OCI-LY7 (cell line): ENCODE measurements at regions not wholly inside any gene's neighbourhood (a gene's known extent, or its start where the extent isn't known, plus 50 kb on each side); places are given as distances from the start of the nearest gene placed in this dataset.

ENCODE experiments used
- BruUV-seq: library from RNA; stranded (reverse); fragments of 400-500 nt; replicated peaks from 2 replicates; lab custom pipeline; 2021; lab: Mats Ljungman, UMichigan
- CTCF ChIA-PET: fragments of 300-600 bp; sonication (Branson Sonifier 250); formaldehyde crosslinking; loops from one replicate; lab custom pipeline; 2022; ENCODE audit warnings: antibody characterized with exemption; ENCODE audit not compliant: unreplicated experiment; lab: Charles Lee
- POLR2A ChIA-PET: fragments of 300-600 bp; sonication (Branson Sonifier 250); formaldehyde crosslinking; loops from one replicate; lab custom pipeline; 2022; ENCODE audit warnings: antibody characterized with exemption; lab: Charles Lee
- DNase-seq: peaks from one replicate; pipeline ENCODE4 v3.0.0-alpha.2; 2015; ENCODE audit warnings: low spot score
- H2AFZ ChIP-seq: fragments of 200-600 bp; sonication (generic), shearing (Covaris generic); 2 replicates; pipeline ENCODE4 v1.6.1; 2014; ENCODE audit warnings: mild to moderate bottlenecking, antibody characterized with exemption, low read length, moderate library complexity
- H3K27ac ChIP-seq: fragments of 200-600 bp; sonication (generic); 2 replicates; pipeline ENCODE4 v1.5.1; 2014; ENCODE audit warnings: mixed run types, low read depth, mild to moderate bottlenecking, moderate library complexity, low read length, inconsistent platforms; ENCODE audit not compliant: poor library complexity, severe bottlenecking
- H3K36me3 ChIP-seq: fragments of 200-600 bp; sonication (generic); 2 replicates; pipeline ENCODE4 v1.6.1; 2014; ENCODE audit warnings: mild to moderate bottlenecking, antibody characterized with exemption, low read length, moderate library complexity, mixed read lengths; ENCODE audit not compliant: insufficient read depth
- H3K4me1 ChIP-seq: fragments of 200-600 bp; sonication (generic); 2 replicates; pipeline ENCODE4 v1.5.1; 2014; ENCODE audit warnings: mild to moderate bottlenecking, low read length; ENCODE audit not compliant: insufficient read depth, poor library complexity, severe bottlenecking
- H3K4me2 ChIP-seq: fragments of 200-600 bp; sonication (generic); 2 replicates; pipeline ENCODE4 v1.6.1; 2014; ENCODE audit warnings: mild to moderate bottlenecking, low read length
- H3K4me3 ChIP-seq: fragments of 200-600 bp; sonication (generic); 2 replicates; pipeline ENCODE4 v1.5.1; 2014; ENCODE audit warnings: mild to moderate bottlenecking, low read depth, low read length; ENCODE audit not compliant: poor library complexity, severe bottlenecking
- H3K79me2 ChIP-seq: fragments of 200-600 bp; sonication (generic); 2 replicates; pipeline ENCODE4 v1.6.1; 2016; ENCODE audit warnings: low read depth, mild to moderate bottlenecking, low read length, moderate library complexity, mixed read lengths; ENCODE audit not compliant: insufficient read depth
- H3K9me2 ChIP-seq: fragments of 200-600 bp; sonication (generic); 2 replicates; pipeline ENCODE4 v1.6.1; 2016; ENCODE audit warnings: mild to moderate bottlenecking, low read length, mixed read lengths; ENCODE audit not compliant: insufficient read depth
- H3K9me3 ChIP-seq: fragments of 200-600 bp; sonication (generic); 2 replicates; pipeline ENCODE4 v1.6.1; 2014; ENCODE audit warnings: mild to moderate bottlenecking, mixed run types, low read length, mixed read lengths
- H4K20me1 ChIP-seq: fragments of 200-600 bp; sonication (generic); 2 replicates; pipeline ENCODE4 v1.6.1; 2014; ENCODE audit warnings: mild to moderate bottlenecking, antibody characterized with exemption, low read length, moderate library complexity, mixed read lengths; ENCODE audit not compliant: insufficient read depth
- CTCF ChIP-seq: fragments of 200-600 bp; sonication (generic); conservative IDR thresholded peaks from 2 replicates; pipeline ENCODE4 v1.5.1; 2014; ENCODE audit warnings: mild to moderate bottlenecking, antibody characterized with exemption, low read length, moderate library complexity, mixed read lengths
- EZH2phosphoT487 ChIP-seq: fragments of 200-600 bp; sonication (generic); IDR thresholded peaks from 2 replicates; pipeline ENCODE4 v1.6.1; 2018; ENCODE audit warnings: low read depth, borderline replicate concordance, mild to moderate bottlenecking, mixed run types, antibody characterized with exemption, low read length, moderate library complexity, mixed read lengths
- intact Hi-C: fragments of 100-400 bp; cut with micrococcal nuclease; formaldehyde crosslinking; loops from one replicate; pipeline ENCODE4 v1.10.0; 2022; ENCODE audit not compliant: unreplicated experiment

- no TSS peak for BruUV-seq
- no peak for DNase-seq
- H3K4me1 ChIP-seq, result no peaks in the 10 kb centered on the region
- no peaks in the 10 kb centered on the region for H4K20me1 ChIP-seq
- ChIA-PET POLR2A (interaction anchor here (0.6 kb wide), 1 partner anchor 657 kb away, joined by 4 read pairs; no protein-coding TSS in a partner anchor), CTCF (no interaction called here)
- no peak overlapping the region for H3K4me2 ChIP-seq
- no peaks in the 10 kb centered on the region for H3K79me2 ChIP-seq
- H3K36me3 ChIP-seq, result no peaks in the 10 kb centered on the region
- no peak overlapping the region for H3K4me3 ChIP-seq
- no peak overlapping the region for H2AFZ ChIP-seq
- H3K27ac ChIP-seq, result no peak overlapping the region
- no peaks in the 10 kb centered on the region for H3K9me3 ChIP-seq
- H3K9me2 ChIP-seq, result no peaks in the 10 kb centered on the region
- TF ChIP-seq CTCF (no peak), EZH2phosphoT487 (no peak)
- intact Hi-C loops, result no loop called here
These were observed 1599.1 kb downstream of the PCDH9 start for GRCh38 chr13:65631078-65631477.

- no peak for DNase-seq
- Histone ChIP-seq H3K79me2 (no peaks in the 10 kb centered on the region), H3K36me3 (no peaks in the 10 kb centered on the region), H3K4me2 (no peak overlapping the region), H3K27ac (no peak overlapping the region), H3K9me3 (no peaks in the 10 kb centered on the region), H3K9me2 (no peaks in the 10 kb centered on the region), H4K20me1 (no peaks in the 10 kb centered on the region), H3K4me1 (no peaks in the 10 kb centered on the region), H2AFZ (no peak overlapping the region), H3K4me3 (no peak overlapping the region)
- TF ChIP-seq EZH2phosphoT487 (no peak), CTCF (no peak)
- ChIA-PET POLR2A (no interaction called here), CTCF (no interaction called here)
- no TSS peak for BruUV-seq
- intact Hi-C loops, result no loop called here
These were observed 1600.2 kb downstream of the PCDH9 start for GRCh38 chr13:65629926-65630325.

GRCh38 chr13:65623148-65623547 lies 1607.0 kb downstream of the PCDH9 start:
- no peaks in the 10 kb centered on the region for H3K9me3 ChIP-seq
- no peak overlapping the region for H2AFZ ChIP-seq
- TF ChIP-seq CTCF, result no peak
- TF ChIP-seq EZH2phosphoT487, result no peak
- DNase-seq, result no peak
- intact Hi-C loops, result no loop called here
- POLR2A ChIA-PET, result no interaction called here
- H3K27ac ChIP-seq, result no peak overlapping the region
- H3K4me3 ChIP-seq, result no peak overlapping the region
- H3K79me2 ChIP-seq, result no peaks in the 10 kb centered on the region
- H4K20me1 ChIP-seq, result no peaks in the 10 kb centered on the region
- H3K36me3 ChIP-seq, result no peaks in the 10 kb centered on the region
- BruUV-seq, result no TSS peak
- H3K4me1 ChIP-seq, result no peaks in the 10 kb centered on the region
- no peak overlapping the region for H3K4me2 ChIP-seq
- CTCF ChIA-PET, result no interaction called here
- H3K9me2 ChIP-seq, result no peaks in the 10 kb centered on the region
